A673 (cell line): ENCODE measurements at regions not wholly inside any gene's neighbourhood (a gene's known extent, or its start where the extent isn't known, plus 50 kb on each side); places are given as distances from the start of the nearest gene placed in this dataset.

Experiments
- CTCF ChIP-seq: fragments of 300-800, 200-600 bp; sonication (generic); conservative IDR thresholded peaks from 2 replicates; pipeline ENCODE4 v1.5.1; 2017; ENCODE audit warnings: low read depth, mild to moderate bottlenecking, antibody characterized with exemption, low read length, moderate library complexity, mixed read lengths
- EZH2 ChIP-seq: fragments of 200-600 bp; sonication (generic); IDR thresholded peaks from 2 replicates; pipeline ENCODE4 v1.6.1; 2017; ENCODE audit warnings: borderline replicate concordance, low read depth, mild to moderate bottlenecking, mixed read lengths, antibody characterized with exemption, low read length; ENCODE audit not compliant: poor library complexity, severe bottlenecking

- no peak for TF ChIP-seq CTCF
- TF ChIP-seq EZH2: no peak
Measured at GRCh38 chr5:99694884-99695283, 766.1 kb upstream of the CHD1 start.
